TTC549 (cell line): ENCODE measurements at regions not wholly inside any gene's neighbourhood (a gene's known extent, or its start where the extent isn't known, plus 50 kb on each side); places are given as distances from the start of the nearest gene placed in this dataset.

Experiments
- FAIRE-seq: peaks from 2 replicates; lab custom pipeline; 2012; peaks lifted over from hg19 to GRCh38; lab: Jason Lieb, UNC

GRCh38 chr1:43065191-43065590 is 106.5 kb upstream of the SLC2A1 start:
- no peak for FAIRE-seq

- no peak for FAIRE-seq
Measured at GRCh38 chr1:43063394-43064219, 104.9 kb upstream of the SLC2A1 start.

GRCh38 chr1:43062527-43063095 is 103.9 kb upstream of the SLC2A1 start:
- FAIRE-seq: no peak

- no peak for FAIRE-seq
Measured at GRCh38 chr1:43061757-43062156, 103.1 kb upstream of the SLC2A1 start.

- FAIRE-seq: no peak
Measured at GRCh38 chr1:43059640-43060574, 101.2 kb upstream of the SLC2A1 start.

- FAIRE-seq: no peak
Measured at GRCh38 chr1:43058545-43059360, 100.1 kb upstream of the SLC2A1 start.

- FAIRE-seq: no peak
Measured at GRCh38 chr1:43058056-43058455, 99.4 kb upstream of the SLC2A1 start.

GRCh38 chr1:43057567-43057966 is 98.9 kb upstream of the SLC2A1 start:
- FAIRE-seq: no peak

GRCh38 chr1:43056981-43057391 is 98.3 kb upstream of the SLC2A1 start:
- no peak for FAIRE-seq

- FAIRE-seq: no peak
Measured at GRCh38 chr1:43056460-43056859, 97.8 kb upstream of the SLC2A1 start.

GRCh38 chr1:43054961-43055360 is 96.3 kb upstream of the SLC2A1 start:
- no peak for FAIRE-seq

GRCh38 chr1:43052786-43053439 is 94.2 kb upstream of the SLC2A1 start:
- no peak for FAIRE-seq

- no peak for FAIRE-seq
Measured at GRCh38 chr1:43052322-43052721, 93.7 kb upstream of the SLC2A1 start.

GRCh38 chr1:43049481-43049880 is 90.8 kb upstream of the SLC2A1 start:
- FAIRE-seq: no peak

GRCh38 chr1:43048601-43049011 is 89.9 kb upstream of the SLC2A1 start:
- no peak for FAIRE-seq

- no peak for FAIRE-seq
Measured at GRCh38 chr1:43047135-43047534, 88.5 kb upstream of the SLC2A1 start.

GRCh38 chr1:43044572-43045361 is 86.1 kb upstream of the SLC2A1 start:
- no peak for FAIRE-seq

GRCh38 chr1:43043695-43044094 is 85.0 kb upstream of the SLC2A1 start:
- no peak for FAIRE-seq

- no peak for FAIRE-seq
Measured at GRCh38 chr1:43042773-43043457, 84.2 kb upstream of the SLC2A1 start.

- FAIRE-seq: no peak
Measured at GRCh38 chr1:43042127-43042526, 83.5 kb upstream of the SLC2A1 start.
